HG02610 (cell line): ENCODE measurements at regions not wholly inside any gene's neighbourhood (a gene's known extent, or its start where the extent isn't known, plus 50 kb on each side); places are given as distances from the start of the nearest gene placed in this dataset.

Source experiments
- ATAC-seq: cut with Tn5 transposase; IDR thresholded peaks from one replicate; pipeline ENCODE4 v1.9.1; 2021; ENCODE audit warnings: mild to moderate bottlenecking, moderate library complexity; ENCODE audit not compliant: unreplicated experiment

DNA sequence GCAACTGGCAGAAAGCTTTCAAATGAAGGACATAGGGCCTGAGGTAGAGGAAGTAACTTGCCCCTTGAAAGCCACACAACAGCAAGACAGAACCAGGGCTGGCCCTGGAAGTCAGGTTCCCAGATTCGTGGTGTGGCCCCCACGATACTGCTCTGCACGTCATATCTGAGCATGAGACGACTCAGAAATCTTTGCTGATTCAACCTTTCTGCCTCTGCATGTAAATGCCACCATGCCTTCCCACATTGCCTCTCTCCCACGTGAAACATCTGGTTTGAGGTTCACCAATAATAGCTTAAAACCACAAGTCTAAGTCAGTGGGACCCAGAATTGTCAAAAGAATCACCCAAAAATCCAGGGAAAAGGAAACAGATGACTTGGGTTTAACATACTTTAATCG lies 214.0 kb upstream of the TRIB2 start:
- ATAC-seq, result no peak

DNA sequence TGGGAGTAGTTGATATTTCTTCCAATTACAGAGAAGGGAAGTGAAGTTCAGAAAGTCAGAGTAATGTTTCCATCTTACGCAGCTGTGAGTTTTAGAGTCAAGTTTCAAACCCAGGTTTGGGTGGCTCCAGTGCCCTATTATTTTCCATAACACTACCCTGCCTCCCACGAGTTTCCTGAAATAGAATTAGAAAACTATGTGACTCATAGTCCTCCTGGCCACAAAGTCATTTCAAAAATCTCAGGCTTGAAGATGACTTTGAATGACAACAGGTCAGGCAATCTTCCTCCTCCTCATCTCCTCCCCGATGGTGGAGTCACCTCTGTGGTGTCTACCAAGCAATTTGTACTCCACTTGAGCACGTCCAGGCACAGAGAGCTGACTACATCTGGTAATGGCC lies 212.3 kb upstream of the TRIB2 start:
- ATAC-seq, result peak; percentile 66

DNA sequence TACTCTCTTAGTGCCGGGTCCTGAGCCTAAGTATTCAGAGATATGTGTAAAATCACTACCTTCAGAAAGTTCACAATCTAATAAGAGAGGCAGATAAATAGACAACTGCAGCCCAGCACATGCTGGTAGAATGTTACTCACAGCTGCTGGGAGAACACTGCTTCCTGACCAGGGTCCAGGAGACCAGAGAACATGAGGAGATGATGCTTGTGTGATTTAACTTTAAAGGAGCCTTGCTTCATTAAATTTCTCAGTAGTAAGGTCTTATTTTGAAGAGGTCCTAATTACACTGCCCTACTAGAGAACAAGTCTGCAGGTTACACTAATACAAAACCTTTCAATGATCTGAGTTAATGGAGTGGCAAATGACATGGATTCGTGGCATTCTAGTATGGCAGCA lies 209.9 kb upstream of the TRIB2 start:
- ATAC-seq, result no peak

DNA sequence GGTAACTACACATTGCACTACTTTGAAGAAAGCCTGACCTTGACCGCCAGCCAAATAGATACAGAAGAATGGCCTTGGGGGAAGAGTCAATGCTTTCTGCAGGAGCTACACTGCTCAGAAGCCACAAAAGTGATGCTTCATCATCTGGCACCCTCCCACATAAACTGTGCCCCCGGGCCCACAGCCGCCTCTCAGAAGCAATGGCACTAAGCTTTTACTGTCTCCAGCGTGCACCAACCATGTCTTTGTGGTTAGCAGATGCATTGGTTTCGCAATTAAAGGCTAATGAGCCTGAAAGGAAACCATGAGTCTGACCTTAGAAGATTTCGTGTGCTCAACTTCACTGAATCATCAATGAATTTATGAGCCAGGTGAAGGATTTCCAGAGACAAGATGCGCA lies 209.4 kb upstream of the TRIB2 start:
- peak; percentile 46 for ATAC-seq

- ATAC-seq, result no peak
These were observed 206.7 kb upstream of the TRIB2 start for GRCh38 chr2:12510070-12510469.

DNA sequence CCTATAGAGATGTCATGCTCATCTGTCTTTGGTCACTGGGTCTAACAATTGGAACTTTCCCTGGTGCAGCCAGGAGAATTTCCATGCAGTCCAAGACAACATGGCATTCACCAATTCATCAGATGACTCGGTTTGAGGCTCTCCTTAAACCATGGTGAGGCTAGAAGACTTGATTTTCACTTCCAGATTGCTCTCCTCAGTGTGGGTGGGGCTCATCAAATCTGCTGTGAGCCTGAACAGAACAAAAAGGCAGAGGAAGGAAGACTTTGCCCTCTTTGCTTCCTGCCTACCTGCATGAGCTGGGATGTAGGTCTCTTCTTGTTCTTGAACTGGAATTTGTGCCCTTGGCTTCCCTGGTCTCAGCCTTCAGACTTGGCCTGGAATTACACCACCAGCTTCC lies 203.4 kb upstream of the TRIB2 start:
- no peak for ATAC-seq

- ATAC-seq, result no peak
These were observed 202.6 kb upstream of the TRIB2 start for GRCh38 chr2:12514168-12514567.

GRCh38 chr2:12514631-12515437 lies 201.9 kb upstream of the TRIB2 start:
- ATAC-seq, result no peak

DNA sequence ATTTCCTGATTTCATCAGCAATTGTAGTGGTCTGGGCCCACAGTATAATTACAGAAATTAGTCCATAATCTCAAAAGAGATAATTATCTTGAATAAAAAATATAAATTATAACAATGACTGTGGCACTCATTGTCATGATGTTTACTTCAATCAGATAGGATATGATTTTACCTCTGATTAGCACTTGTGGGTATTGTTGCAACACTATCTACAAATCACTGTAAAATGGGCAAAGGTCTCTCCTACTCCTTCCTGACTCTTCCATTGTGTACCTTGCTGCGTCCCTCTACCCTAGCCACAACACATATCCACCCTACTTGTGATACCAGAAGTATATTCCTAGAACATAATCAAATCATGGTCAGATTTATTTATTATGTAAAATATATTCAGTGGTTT lies 200.9 kb upstream of the TRIB2 start:
- no peak for ATAC-seq

DNA sequence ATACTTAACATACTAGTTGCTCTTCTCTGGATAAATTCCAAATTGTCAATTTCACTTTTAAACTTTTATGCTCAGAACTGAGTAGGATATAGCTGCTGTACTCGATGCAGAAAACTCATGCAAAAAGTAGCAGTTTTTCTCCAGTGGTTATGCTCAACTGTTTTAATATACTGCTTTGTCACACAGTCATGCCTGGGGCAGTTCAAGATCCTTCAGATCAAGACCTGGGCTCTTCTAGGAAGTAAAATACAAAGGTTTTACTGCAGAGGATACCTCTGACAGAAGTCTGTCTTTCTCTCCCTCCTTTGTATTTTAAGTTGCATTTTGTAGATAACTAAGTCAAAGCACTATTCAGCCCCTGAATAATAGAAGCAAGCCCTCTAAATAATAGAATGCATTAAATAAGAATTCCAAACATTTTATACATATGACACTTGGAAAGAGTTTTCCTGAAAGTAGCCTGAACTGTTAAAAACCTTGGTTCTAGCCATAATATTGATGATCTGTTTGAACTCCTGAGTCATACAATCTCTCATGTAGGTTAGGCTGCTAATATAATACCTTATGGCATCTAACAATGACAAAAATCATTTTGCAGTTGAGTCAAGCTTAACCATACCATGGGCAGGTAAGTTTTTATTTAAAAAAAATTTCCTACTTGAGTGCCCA lies 183.3 kb upstream of the TRIB2 start:
- ATAC-seq, result no peak

DNA sequence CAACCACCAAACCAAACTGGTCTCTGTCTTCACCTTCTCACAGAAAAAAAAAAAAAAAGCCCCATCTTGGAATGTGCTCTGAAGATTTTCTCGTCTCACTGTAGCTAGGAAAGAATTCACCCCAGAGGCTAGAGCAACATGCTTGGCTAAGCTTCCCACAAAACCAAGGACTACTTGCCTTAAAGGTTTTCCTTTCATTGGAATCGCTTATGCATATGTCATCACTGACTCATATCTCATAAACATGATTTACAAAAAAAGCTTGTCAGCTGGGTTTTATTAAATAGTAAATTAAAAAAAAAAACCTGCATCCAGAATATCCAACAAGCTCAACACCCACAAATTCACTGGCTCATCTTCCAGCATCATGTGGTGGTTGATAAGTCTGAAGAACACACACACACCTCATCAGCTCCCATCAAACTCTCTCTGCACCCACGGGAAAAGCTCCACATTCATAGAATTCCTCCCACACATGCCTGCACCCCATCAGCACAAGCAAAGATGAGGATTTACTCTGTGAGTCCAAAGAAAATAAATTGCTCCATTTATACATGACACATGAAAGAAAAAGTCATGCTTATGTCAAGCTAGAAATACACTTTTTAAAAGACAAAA lies 182.0 kb upstream of the TRIB2 start:
- ATAC-seq, result no peak

GRCh38 chr2:12536976-12537375 lies 179.8 kb upstream of the TRIB2 start:
- no peak for ATAC-seq

GRCh38 chr2:12538138-12538694 lies 178.5 kb upstream of the TRIB2 start:
- ATAC-seq, result no peak

GRCh38 chr2:12539336-12539735 lies 177.4 kb upstream of the TRIB2 start:
- no peak for ATAC-seq

DNA sequence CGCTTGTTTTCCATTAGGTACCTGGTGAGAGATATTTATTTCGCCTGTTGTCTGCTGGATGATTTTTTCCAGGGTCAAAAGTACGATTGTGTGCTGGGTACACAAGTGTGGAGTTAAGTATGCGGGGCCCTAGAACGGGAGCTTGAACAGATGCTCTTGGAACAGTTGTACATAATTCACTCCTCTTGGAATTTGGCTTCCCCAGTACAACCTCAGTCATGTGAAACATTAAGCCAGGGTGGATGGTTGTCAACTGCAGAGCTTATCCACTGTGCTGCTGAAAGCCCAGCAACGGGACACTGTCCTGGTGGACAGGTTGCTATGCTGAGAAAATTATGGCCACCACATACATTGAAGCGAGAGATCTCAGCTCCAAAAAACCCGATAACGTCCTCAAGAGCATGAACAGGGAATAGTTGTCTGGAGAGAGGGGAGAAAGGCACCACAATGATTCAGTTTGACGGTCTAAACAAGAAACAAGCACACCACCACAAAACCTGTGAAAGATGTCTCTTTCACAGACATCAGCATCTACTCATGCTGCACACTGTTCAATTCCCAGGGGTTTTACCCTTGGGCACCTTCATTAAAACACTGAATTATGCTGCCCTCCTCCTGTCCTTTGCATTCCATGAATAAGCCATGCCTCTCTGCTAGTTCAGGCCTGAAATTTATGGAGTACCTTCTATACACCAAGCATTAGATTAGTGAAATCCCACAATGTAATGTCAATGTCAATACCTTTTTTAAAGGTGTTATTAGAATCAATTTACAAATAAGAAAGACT lies 176.8 kb upstream of the TRIB2 start:
- no peak for ATAC-seq

- no peak for ATAC-seq
These were observed 173.4 kb upstream of the TRIB2 start for GRCh38 chr2:12543076-12543977.

GRCh38 chr2:12543978-12544558 lies 172.7 kb upstream of the TRIB2 start:
- peak; percentile 88 for ATAC-seq

DNA sequence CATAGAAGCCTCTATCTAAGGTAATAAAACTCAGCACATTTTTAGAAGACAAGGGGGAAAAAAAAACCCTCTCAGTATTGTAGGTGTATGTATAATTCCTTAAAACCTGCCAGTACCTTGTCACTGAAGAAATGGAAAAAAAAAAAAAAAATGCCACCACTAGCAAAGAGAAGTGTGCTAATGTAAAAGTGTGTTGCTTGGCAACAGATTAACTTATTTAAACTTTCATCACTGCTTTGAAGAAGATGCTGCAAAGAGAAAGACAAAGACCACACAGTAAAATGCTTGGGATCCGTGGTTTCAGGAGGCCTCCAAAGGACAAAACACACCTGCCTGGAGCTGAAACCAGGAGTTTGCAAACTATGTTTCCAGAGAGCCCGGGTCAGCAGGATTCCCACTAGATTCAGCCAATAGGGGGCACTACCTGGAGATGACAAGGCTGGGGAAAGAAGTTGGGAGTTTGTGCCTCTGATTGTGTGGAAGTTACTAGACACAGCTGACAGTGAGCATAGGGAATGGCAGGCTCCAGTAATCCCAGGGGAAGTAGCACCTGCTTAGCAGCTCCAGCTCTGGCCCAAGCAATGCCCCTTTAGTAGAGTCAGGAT lies 169.1 kb upstream of the TRIB2 start:
- ATAC-seq, result no peak

GRCh38 chr2:12548906-12549305 lies 167.8 kb upstream of the TRIB2 start:
- no peak for ATAC-seq
